SK-N-SH (cell line): ENCODE measurements at regions not wholly inside any gene's neighbourhood (a gene's known extent, or its start where the extent isn't known, plus 50 kb on each side); places are given as distances from the start of the nearest gene placed in this dataset.

Experiments
- CTCF ChIA-PET: fragments of 300-600, 350-600 bp; formaldehyde crosslinking; extraction: SDS; loops from one replicate; lab custom pipeline; 2021; lab: Yijun Ruan, JAX
- POLR2A ChIA-PET: fragments of 350-600 bp; sonication (Branson Sonifier 250); formaldehyde crosslinking; extraction: SDS; loops from one replicate; lab custom pipeline; 2020; ENCODE audit warnings: antibody characterized with exemption, inconsistent platforms; lab: Yijun Ruan, JAX
- DNase-seq: peaks from one replicate; pipeline ENCODE4 v3.0.0; 2012
- H2AFZ ChIP-seq: fragments of 200-600 bp; sonication (generic); 2 replicates; pipeline ENCODE4 v1.8.1; 2016; ENCODE audit warnings: antibody characterized with exemption, mild to moderate bottlenecking, low read depth
- H3F3A ChIP-seq: fragments of 200-600 bp; sonication (generic); replicated peaks from 2 replicates; pipeline ENCODE3; 2016; ENCODE audit warnings: antibody characterized with exemption, mild to moderate bottlenecking; ENCODE audit not compliant: insufficient read depth
- H3K27ac ChIP-seq, 2 experiments: fragments of 200-500 bp in 1 of 2; fragments of 200-600 bp in 1 of 2; sonication (Bioruptor generic) in 1 of 2; sonication (generic), shearing (Covaris generic) in 1 of 2; 2 replicates each; pipeline versions ENCODE4 v1.5.1 to v1.6.1; 2014 to 2016; ENCODE audit warnings: low read depth in 2 of 2, inconsistent platforms in 1 of 2, low read length in 1 of 2, mild to moderate bottlenecking in 1 of 2, mixed read lengths in 1 of 2
- H3K27me3 ChIP-seq: fragments of 200-600 bp; sonication (generic), shearing (Covaris generic); 2 replicates; pipeline ENCODE4 v1.6.1; 2016; ENCODE audit warnings: mixed run types; ENCODE audit not compliant: insufficient read depth
- H3K36me3 ChIP-seq, 2 experiments: fragments of 200-500 bp in 1 of 2; fragments of 200-600 bp in 1 of 2; sonication (Bioruptor generic) in 1 of 2; sonication (generic) in 1 of 2; replicated peaks in 1 of 2; 2 replicates each; pipeline versions ENCODE3 to v1.5.1; 2014 to 2016; ENCODE audit warnings: low read length in 1 of 2, mild to moderate bottlenecking in 1 of 2; ENCODE audit not compliant: insufficient read depth in 2 of 2, control insufficient read depth in 1 of 2
- H3K4me1 ChIP-seq, 2 experiments: fragments of 200-500 bp in 1 of 2; fragments of 200-600 bp in 1 of 2; sonication (Bioruptor generic) in 1 of 2; sonication (generic), shearing (Covaris generic) in 1 of 2; 2 replicates each; pipeline versions ENCODE4 v1.5.1 to v1.6.1; 2014 to 2016; ENCODE audit warnings: low read depth in 1 of 2, low read length in 1 of 2, mixed run types in 1 of 2; ENCODE audit not compliant: insufficient read depth in 2 of 2, control insufficient read depth in 1 of 2
- H3K4me2 ChIP-seq: fragments of 200-600 bp; sonication (generic), shearing (Covaris generic); 2 replicates; pipeline ENCODE4 v1.6.1; 2017; ENCODE audit warnings: mixed run types
- H3K4me3 ChIP-seq, 2 experiments: fragments of 200-500 bp in 1 of 2; fragments of 200-600 bp in 1 of 2; sonication (Bioruptor generic) in 1 of 2; sonication (generic), shearing (Covaris generic) in 1 of 2; 2 replicates each; pipeline versions ENCODE4 v1.5.1 to v1.8.1; 2014 to 2016; ENCODE audit warnings: low read depth in 2 of 2, inconsistent platforms in 1 of 2, low read length in 1 of 2, mild to moderate bottlenecking in 1 of 2, mixed read lengths in 1 of 2, moderate library complexity in 1 of 2
- H3K79me2 ChIP-seq: fragments of 200-600 bp; sonication (generic); 2 replicates; pipeline ENCODE4 v1.8.1; 2017; ENCODE audit warnings: mild to moderate bottlenecking; ENCODE audit not compliant: insufficient read depth
- H3K9ac ChIP-seq: fragments of 200-600 bp; sonication (generic); 2 replicates; pipeline ENCODE4 v1.6.1; 2017; ENCODE audit warnings: mixed run types
- H3K9me2 ChIP-seq: fragments of 200-600 bp; sonication (generic); 2 replicates; pipeline ENCODE4 v1.6.1; 2017; ENCODE audit warnings: mixed run types
- H3K9me3 ChIP-seq: fragments of 200-600 bp; sonication (generic); 2 replicates; pipeline ENCODE4 v1.6.1; 2017; ENCODE audit warnings: mixed run types, mild to moderate bottlenecking, moderate library complexity
- H4K20me1 ChIP-seq: fragments of 200-600 bp; sonication (generic); 2 replicates; pipeline ENCODE4 v1.6.1; 2017; ENCODE audit warnings: mild to moderate bottlenecking, mixed run types; ENCODE audit not compliant: insufficient read depth
- ELF1 ChIP-seq: IDR thresholded peaks from 2 replicates; pipeline ENCODE4 v1.4.0; 2012
- EZH2phosphoT487 ChIP-seq: fragments of 200-600 bp; sonication (generic); IDR thresholded peaks from 2 replicates; pipeline ENCODE4 v1.6.1; 2017; ENCODE audit warnings: low read depth, mixed run types, mild to moderate bottlenecking, antibody characterized with exemption, moderate library complexity, borderline replicate concordance
- FOSL2 ChIP-seq: IDR thresholded peaks from 2 replicates; pipeline ENCODE4 v1.4.0; 2012; ENCODE audit warnings: low read depth, mild to moderate bottlenecking, moderate library complexity, borderline replicate concordance
- FOXJ3 ChIP-seq: sonication (generic); formaldehyde crosslinking; IDR thresholded peaks from 2 replicates; pipeline ENCODE4 v1.5.1; 2020; ENCODE audit warnings: mild to moderate bottlenecking, missing genetic modification reagents
- GABPA ChIP-seq: IDR thresholded peaks from 2 replicates; pipeline ENCODE4 v1.4.0; 2012; ENCODE audit warnings: low read depth, mild to moderate bottlenecking
- GATA2 ChIP-seq: sonication (generic); formaldehyde crosslinking; IDR thresholded peaks from 2 replicates; pipeline ENCODE4 v1.5.0; 2020; ENCODE audit warnings: mild to moderate bottlenecking, missing genetic modification reagents
- JUND ChIP-seq: IDR thresholded peaks from 2 replicates; pipeline ENCODE4 v1.4.0; 2012
- MXI1 ChIP-seq: IDR thresholded peaks from 2 replicates; pipeline ENCODE4 v1.6.1; 2012; ENCODE audit warnings: mild to moderate bottlenecking, low read depth, low read length, improper control_type of control experiment
- NFIC ChIP-seq: IDR thresholded peaks from 2 replicates; pipeline ENCODE4 v1.4.0; 2012; ENCODE audit warnings: borderline replicate concordance
- NRF1 ChIP-seq: IDR thresholded peaks from 2 replicates; pipeline ENCODE4 v1.6.1; 2012; ENCODE audit warnings: low read depth, mild to moderate bottlenecking, low read length
- RCOR1 ChIP-seq: fragments of 150-350 bp; IDR thresholded peaks from 2 replicates; pipeline ENCODE4 v1.6.1; 2017; ENCODE audit warnings: antibody characterized with exemption, low read length
- RFX5 ChIP-seq: IDR thresholded peaks from 2 replicates; pipeline ENCODE4 v1.6.1; 2012; ENCODE audit warnings: mild to moderate bottlenecking, improper control_type of control experiment, low read length
- SMC3 ChIP-seq: IDR thresholded peaks from 2 replicates; pipeline ENCODE4 v1.6.1; 2012; ENCODE audit warnings: low read depth, low read length, improper control_type of control experiment
- TEAD4 ChIP-seq: IDR thresholded peaks from 2 replicates; pipeline ENCODE4 v1.4.0; 2012; ENCODE audit warnings: mild to moderate bottlenecking, borderline replicate concordance; ENCODE audit not compliant: insufficient read depth
- WGBS: methylation state at CpG from one replicate; pipeline ENCODE4 v1.1.6; 2017; ENCODE audit warnings: low lambda C conversion rate; 5-methylcytosine and 5-hydroxymethylcytosine counted together
- TF ChIP-seq, protein P1 (sequence below): IDR thresholded peaks from 2 replicates; pipeline ENCODE4 v1.4.0; 2012; ENCODE audit warnings: low read depth, borderline replicate concordance
- TF ChIP-seq, protein P2 (sequence below): IDR thresholded peaks from 2 replicates; pipeline ENCODE4 v1.6.1; 2012; ENCODE audit warnings: mild to moderate bottlenecking, low read depth, low read length, moderate library complexity
- TF ChIP-seq, protein P3 (sequence below): fragments of 150-350 bp; IDR thresholded peaks from 2 replicates; pipeline ENCODE4 v1.6.1; 2016; ENCODE audit warnings: mild to moderate bottlenecking, low read depth, low read length
- TF ChIP-seq, protein P4 (sequence below): fragments of 200-600 bp; sonication (generic); IDR thresholded peaks from 2 replicates; pipeline ENCODE4 v1.6.1; 2017; ENCODE audit warnings: antibody characterized with exemption, mild to moderate bottlenecking, moderate library complexity

DNA sequence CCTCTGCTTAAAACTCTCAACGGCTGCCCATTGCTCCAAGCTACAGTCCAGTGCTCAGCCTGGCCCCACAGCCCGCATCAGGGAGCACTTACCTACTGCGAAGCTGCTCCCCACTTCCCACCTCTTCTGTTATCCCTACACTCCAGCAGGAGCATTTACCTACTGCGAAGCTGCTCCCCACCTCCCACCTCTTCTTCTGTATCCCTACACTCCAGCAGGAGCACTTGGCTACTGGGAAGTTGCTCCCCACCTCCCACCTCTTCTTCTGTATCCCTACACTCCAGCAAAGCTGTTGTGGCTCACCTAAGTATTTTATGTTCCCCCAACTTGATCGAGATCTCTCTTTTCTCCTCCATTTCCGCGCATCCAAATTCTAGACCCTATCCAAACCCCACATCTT, 563.3 kb upstream of the ZFP42 start:
- 39% methylated on average over 7 of the region's 7 CpGs for WGBS
- Histone ChIP-seq H3K9me2 (no peaks in the 10 kb centered on the region), H3K4me1 (no peaks in the 10 kb centered on the region), H3K4me2 (no peak overlapping the region), H3K79me2 (no peaks in the 10 kb centered on the region), H3K36me3 (no peaks in the 10 kb centered on the region), H3F3A (no peaks in the 10 kb centered on the region), H3K27me3 (0 out of 2 replicates have a peak, but pooled peaks cover 4% of the 10 kb centered on the region)
- DNase-seq, result no peak
- ChIA-PET CTCF (no interaction called here), POLR2A (no interaction called here)
- TF ChIP-seq RCOR1 (no peak), JUND (no peak), GABPA (no peak), ELF1 (no peak), SMC3 (no peak), RFX5 (no peak), EZH2phosphoT487 (no peak), GATA2 (CRISPR knock-in tag) (no peak), NFIC (no peak), MXI1 (no peak), FOSL2 (no peak), TEAD4 (no peak), NRF1 (no peak), FOXJ3 (CRISPR knock-in tag) (no peak)
- TF ChIP-seq, protein P1, sequence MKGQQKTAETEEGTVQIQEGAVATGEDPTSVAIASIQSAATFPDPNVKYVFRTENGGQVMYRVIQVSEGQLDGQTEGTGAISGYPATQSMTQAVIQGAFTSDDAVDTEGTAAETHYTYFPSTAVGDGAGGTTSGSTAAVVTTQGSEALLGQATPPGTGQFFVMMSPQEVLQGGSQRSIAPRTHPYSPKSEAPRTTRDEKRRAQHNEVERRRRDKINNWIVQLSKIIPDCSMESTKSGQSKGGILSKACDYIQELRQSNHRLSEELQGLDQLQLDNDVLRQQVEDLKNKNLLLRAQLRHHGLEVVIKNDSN, result no peak
- TF ChIP-seq, protein P2, sequence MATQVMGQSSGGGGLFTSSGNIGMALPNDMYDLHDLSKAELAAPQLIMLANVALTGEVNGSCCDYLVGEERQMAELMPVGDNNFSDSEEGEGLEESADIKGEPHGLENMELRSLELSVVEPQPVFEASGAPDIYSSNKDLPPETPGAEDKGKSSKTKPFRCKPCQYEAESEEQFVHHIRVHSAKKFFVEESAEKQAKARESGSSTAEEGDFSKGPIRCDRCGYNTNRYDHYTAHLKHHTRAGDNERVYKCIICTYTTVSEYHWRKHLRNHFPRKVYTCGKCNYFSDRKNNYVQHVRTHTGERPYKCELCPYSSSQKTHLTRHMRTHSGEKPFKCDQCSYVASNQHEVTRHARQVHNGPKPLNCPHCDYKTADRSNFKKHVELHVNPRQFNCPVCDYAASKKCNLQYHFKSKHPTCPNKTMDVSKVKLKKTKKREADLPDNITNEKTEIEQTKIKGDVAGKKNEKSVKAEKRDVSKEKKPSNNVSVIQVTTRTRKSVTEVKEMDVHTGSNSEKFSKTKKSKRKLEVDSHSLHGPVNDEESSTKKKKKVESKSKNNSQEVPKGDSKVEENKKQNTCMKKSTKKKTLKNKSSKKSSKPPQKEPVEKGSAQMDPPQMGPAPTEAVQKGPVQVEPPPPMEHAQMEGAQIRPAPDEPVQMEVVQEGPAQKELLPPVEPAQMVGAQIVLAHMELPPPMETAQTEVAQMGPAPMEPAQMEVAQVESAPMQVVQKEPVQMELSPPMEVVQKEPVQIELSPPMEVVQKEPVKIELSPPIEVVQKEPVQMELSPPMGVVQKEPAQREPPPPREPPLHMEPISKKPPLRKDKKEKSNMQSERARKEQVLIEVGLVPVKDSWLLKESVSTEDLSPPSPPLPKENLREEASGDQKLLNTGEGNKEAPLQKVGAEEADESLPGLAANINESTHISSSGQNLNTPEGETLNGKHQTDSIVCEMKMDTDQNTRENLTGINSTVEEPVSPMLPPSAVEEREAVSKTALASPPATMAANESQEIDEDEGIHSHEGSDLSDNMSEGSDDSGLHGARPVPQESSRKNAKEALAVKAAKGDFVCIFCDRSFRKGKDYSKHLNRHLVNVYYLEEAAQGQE, result no peak
- TF ChIP-seq, protein P3, sequence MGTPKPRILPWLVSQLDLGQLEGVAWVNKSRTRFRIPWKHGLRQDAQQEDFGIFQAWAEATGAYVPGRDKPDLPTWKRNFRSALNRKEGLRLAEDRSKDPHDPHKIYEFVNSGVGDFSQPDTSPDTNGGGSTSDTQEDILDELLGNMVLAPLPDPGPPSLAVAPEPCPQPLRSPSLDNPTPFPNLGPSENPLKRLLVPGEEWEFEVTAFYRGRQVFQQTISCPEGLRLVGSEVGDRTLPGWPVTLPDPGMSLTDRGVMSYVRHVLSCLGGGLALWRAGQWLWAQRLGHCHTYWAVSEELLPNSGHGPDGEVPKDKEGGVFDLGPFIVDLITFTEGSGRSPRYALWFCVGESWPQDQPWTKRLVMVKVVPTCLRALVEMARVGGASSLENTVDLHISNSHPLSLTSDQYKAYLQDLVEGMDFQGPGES, result no peak
- TF ChIP-seq, protein P4, sequence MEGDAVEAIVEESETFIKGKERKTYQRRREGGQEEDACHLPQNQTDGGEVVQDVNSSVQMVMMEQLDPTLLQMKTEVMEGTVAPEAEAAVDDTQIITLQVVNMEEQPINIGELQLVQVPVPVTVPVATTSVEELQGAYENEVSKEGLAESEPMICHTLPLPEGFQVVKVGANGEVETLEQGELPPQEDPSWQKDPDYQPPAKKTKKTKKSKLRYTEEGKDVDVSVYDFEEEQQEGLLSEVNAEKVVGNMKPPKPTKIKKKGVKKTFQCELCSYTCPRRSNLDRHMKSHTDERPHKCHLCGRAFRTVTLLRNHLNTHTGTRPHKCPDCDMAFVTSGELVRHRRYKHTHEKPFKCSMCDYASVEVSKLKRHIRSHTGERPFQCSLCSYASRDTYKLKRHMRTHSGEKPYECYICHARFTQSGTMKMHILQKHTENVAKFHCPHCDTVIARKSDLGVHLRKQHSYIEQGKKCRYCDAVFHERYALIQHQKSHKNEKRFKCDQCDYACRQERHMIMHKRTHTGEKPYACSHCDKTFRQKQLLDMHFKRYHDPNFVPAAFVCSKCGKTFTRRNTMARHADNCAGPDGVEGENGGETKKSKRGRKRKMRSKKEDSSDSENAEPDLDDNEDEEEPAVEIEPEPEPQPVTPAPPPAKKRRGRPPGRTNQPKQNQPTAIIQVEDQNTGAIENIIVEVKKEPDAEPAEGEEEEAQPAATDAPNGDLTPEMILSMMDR, result no peak
- TF ChIP-seq, all 33 proteins: peak for 0
- Histone ChIP-seq H3K9me3 (no peaks in the 10 kb centered on the region), H4K20me1 (no peaks in the 10 kb centered on the region), H2AFZ (no peak overlapping the region), H3K9ac (no peak overlapping the region), H3K27ac (no peak overlapping the region), H3K4me3 (no peak overlapping the region)
